ENCODE measurements at regions not wholly inside any gene's neighbourhood (a gene's known extent, or its start where the extent isn't known, plus 50 kb on each side); places are given as distances from the start of the nearest gene placed in this dataset.

- H3K4me1 ChIP-seq (ENCODE audit: insufficient read depth, low read length) = peaks cover 10% of the 10 kb centered on the region; the same call in 1 of the 2 replicates
- H3K27ac ChIP-seq (ENCODE audit: low read depth, low read length) = no peak overlapping the region
- 78% methylated on average over 4 of the region's 4 CpGs for WGBS
These were observed 70.4 kb upstream of the SIRPA start for GRCh38 chr20:1824834-1825233.

GRCh38 chr20:1824181-1824580 lies 71.0 kb upstream of the SIRPA start:
- Histone ChIP-seq H3K36me3 (ENCODE audit: insufficient read depth, low read length) (no peaks in the 10 kb centered on the region), H3K9ac (ENCODE audit: low read depth, low read length) (no peak overlapping the region), H3K4me3 (ENCODE audit: low read length) (no peak overlapping the region), H3K4me1 (ENCODE audit: insufficient read depth, low read length) (peaks cover 17% of the 10 kb centered on the region; the same call in 1 of the 2 replicates), H3K27me3 (ENCODE audit: insufficient read depth, low read length) (no peaks in the 10 kb centered on the region), H3K9me3 (ENCODE audit: insufficient read depth, low read depth, low read length) (no peaks in the 10 kb centered on the region), H3K27ac (ENCODE audit: low read depth, low read length) (no peak overlapping the region)

More at GRCh38 chr20:1824834-1825233, 70.4 kb upstream of the SIRPA start:
- Histone ChIP-seq H3K9me3 (ENCODE audit: insufficient read depth, low read depth, low read length) (no peaks in the 10 kb centered on the region), H3K36me3 (ENCODE audit: insufficient read depth, low read length) (no peaks in the 10 kb centered on the region), H3K27me3 (ENCODE audit: insufficient read depth, low read length) (no peaks in the 10 kb centered on the region), H3K4me3 (ENCODE audit: low read length) (no peak overlapping the region), H3K9ac (ENCODE audit: low read depth, low read length) (no peak overlapping the region)

- Histone ChIP-seq H3K27me3 (ENCODE audit: insufficient read depth, low read length) (no peaks in the 10 kb centered on the region), H3K4me1 (ENCODE audit: insufficient read depth, low read length) (peaks cover 24% of the 10 kb centered on the region; the same call in 1 of the 2 replicates), H3K27ac (ENCODE audit: low read depth, low read length) (no peak overlapping the region), H3K9ac (ENCODE audit: low read depth, low read length) (no peak overlapping the region), H3K9me3 (ENCODE audit: insufficient read depth, low read depth, low read length) (no peaks in the 10 kb centered on the region), H3K4me3 (ENCODE audit: low read length) (no peak overlapping the region), H3K36me3 (ENCODE audit: insufficient read depth, low read length) (no peaks in the 10 kb centered on the region)
- 88% methylated on average over 5 of the region's 5 CpGs for WGBS
These were observed 71.8 kb upstream of the SIRPA start for GRCh38 chr20:1823450-1823844.

GRCh38 chr20:1822564-1823449 lies 72.4 kb upstream of the SIRPA start:
- Histone ChIP-seq H3K27me3 (ENCODE audit: insufficient read depth, low read length) (no peaks in the 10 kb centered on the region), H3K4me1 (ENCODE audit: insufficient read depth, low read length) (peaks cover 27% of the 10 kb centered on the region), H3K4me3 (ENCODE audit: low read length) (no peak overlapping the region), H3K9me3 (ENCODE audit: insufficient read depth, low read depth, low read length) (no peaks in the 10 kb centered on the region), H3K27ac (ENCODE audit: low read depth, low read length) (no peak overlapping the region), H3K36me3 (ENCODE audit: insufficient read depth, low read length) (no peaks in the 10 kb centered on the region), H3K9ac (ENCODE audit: low read depth, low read length) (no peak overlapping the region)
- WGBS = 86% methylated on average over 2 of the region's 4 CpGs

- peaks cover 34% of the 10 kb centered on the region for H3K4me1 ChIP-seq (ENCODE audit: insufficient read depth, low read length)
- H3K27ac ChIP-seq (ENCODE audit: low read depth, low read length) = no peak overlapping the region
- WGBS = 92% methylated on average over 8 of the region's 8 CpGs
These were observed 74.8 kb upstream of the SIRPA start for GRCh38 chr20:1820138-1821079.

GRCh38 chr20:1819311-1820137 lies 75.7 kb upstream of the SIRPA start:
- no peaks in the 10 kb centered on the region for H3K27me3 ChIP-seq (ENCODE audit: insufficient read depth, low read length)
- WGBS = 76% methylated on average over 13 of the region's 14 CpGs
- peaks cover 34% of the 10 kb centered on the region for H3K4me1 ChIP-seq (ENCODE audit: insufficient read depth, low read length)
- H3K9ac ChIP-seq (ENCODE audit: low read depth, low read length) = no peak overlapping the region
- H3K36me3 ChIP-seq (ENCODE audit: insufficient read depth, low read length) = no peaks in the 10 kb centered on the region
- no peak overlapping the region for H3K4me3 ChIP-seq (ENCODE audit: low read length)
- no peaks in the 10 kb centered on the region for H3K9me3 ChIP-seq (ENCODE audit: insufficient read depth, low read depth, low read length)
- peak overlapping the region; percentile 59; the same call in 1 of the 2 replicates for H3K27ac ChIP-seq (ENCODE audit: low read depth, low read length)

More at GRCh38 chr20:1820138-1821079, 74.8 kb upstream of the SIRPA start:
- no peaks in the 10 kb centered on the region for H3K9me3 ChIP-seq (ENCODE audit: insufficient read depth, low read depth, low read length)
- no peak overlapping the region for H3K4me3 ChIP-seq (ENCODE audit: low read length)
- no peak overlapping the region for H3K9ac ChIP-seq (ENCODE audit: low read depth, low read length)
- no peaks in the 10 kb centered on the region for H3K36me3 ChIP-seq (ENCODE audit: insufficient read depth, low read length)
- no peaks in the 10 kb centered on the region for H3K27me3 ChIP-seq (ENCODE audit: insufficient read depth, low read length)

GRCh38 chr20:1818895-1819294 lies 76.3 kb upstream of the SIRPA start:
- H3K27me3 ChIP-seq (ENCODE audit: insufficient read depth, low read length) = no peaks in the 10 kb centered on the region
- peaks cover 34% of the 10 kb centered on the region for H3K4me1 ChIP-seq (ENCODE audit: insufficient read depth, low read length)
- H3K36me3 ChIP-seq (ENCODE audit: insufficient read depth, low read length) = no peaks in the 10 kb centered on the region
- H3K9ac ChIP-seq (ENCODE audit: low read depth, low read length) = no peak overlapping the region
- 23% methylated on average over 6 of the region's 6 CpGs for WGBS
- H3K27ac ChIP-seq (ENCODE audit: low read depth, low read length) = peak overlapping the region; percentile 59; the same call in 1 of the 2 replicates
- no peaks in the 10 kb centered on the region for H3K9me3 ChIP-seq (ENCODE audit: insufficient read depth, low read depth, low read length)
- H3K4me3 ChIP-seq (ENCODE audit: low read length) = no peak overlapping the region

GRCh38 chr20:1818247-1818840 lies 76.9 kb upstream of the SIRPA start:
- no peaks in the 10 kb centered on the region for H3K9me3 ChIP-seq (ENCODE audit: insufficient read depth, low read depth, low read length)
- H3K36me3 ChIP-seq (ENCODE audit: insufficient read depth, low read length) = no peaks in the 10 kb centered on the region
- peaks cover 34% of the 10 kb centered on the region for H3K4me1 ChIP-seq (ENCODE audit: insufficient read depth, low read length)
- no peaks in the 10 kb centered on the region for H3K27me3 ChIP-seq (ENCODE audit: insufficient read depth, low read length)
- no peak overlapping the region for H3K9ac ChIP-seq (ENCODE audit: low read depth, low read length)
- no peak overlapping the region for H3K4me3 ChIP-seq (ENCODE audit: low read length)
- WGBS = 81% methylated on average over 1 of the region's 1 CpG
- peak overlapping the region; percentile 59; the same call in 1 of the 2 replicates for H3K27ac ChIP-seq (ENCODE audit: low read depth, low read length)

GRCh38 chr20:1817577-1818211 lies 77.5 kb upstream of the SIRPA start:
- WGBS = 92% methylated on average over 6 of the region's 6 CpGs
- Histone ChIP-seq H3K27ac (ENCODE audit: low read depth, low read length) (no peak overlapping the region), H3K27me3 (ENCODE audit: insufficient read depth, low read length) (no peaks in the 10 kb centered on the region), H3K9me3 (ENCODE audit: insufficient read depth, low read depth, low read length) (no peaks in the 10 kb centered on the region), H3K36me3 (ENCODE audit: insufficient read depth, low read length) (no peaks in the 10 kb centered on the region), H3K4me3 (ENCODE audit: low read length) (no peak overlapping the region), H3K4me1 (ENCODE audit: insufficient read depth, low read length) (peaks cover 34% of the 10 kb centered on the region), H3K9ac (ENCODE audit: low read depth, low read length) (no peak overlapping the region)
